Activated B cell treated with CpG ODN at 0.5 μM for 24 hours (primary cell): ENCODE measurements at regions not wholly inside any gene's neighbourhood (a gene's known extent, or its start where the extent isn't known, plus 50 kb on each side); places are given as distances from the start of the nearest gene placed in this dataset.

Experiments
- ATAC-seq: fragments of 200-7000 bp; cut with Tn5 transposase; one replicate; pipeline ENCODE4 v1.10.0; 2021; ENCODE audit warnings: low read depth, mild to moderate bottlenecking, moderate library complexity
- CTCF ChIA-PET: fragments of 350-600 bp; sonication (Branson Sonifier 250); formaldehyde crosslinking; loops from one replicate; lab custom pipeline; 2021; ENCODE audit warnings: antibody characterized with exemption; lab: Charles Lee
- POLR2A ChIA-PET: fragments of 350-600 bp; sonication (Branson Sonifier 250); formaldehyde crosslinking; loops from one replicate; lab custom pipeline; 2021; ENCODE audit warnings: antibody characterized with exemption; lab: Charles Lee
- DNase-seq: peaks from one replicate; pipeline ENCODE4 v3.0.0; 2022
- H3K27ac Mint-ChIP-seq: one replicate; pipeline ENCODE4 v1.8.0; 2020; ENCODE audit warnings: mixed read lengths
- H3K27me3 Mint-ChIP-seq: one replicate; pipeline ENCODE4 v1.8.0; 2021; ENCODE audit warnings: mixed read lengths
- H3K36me3 Mint-ChIP-seq: one replicate; pipeline ENCODE4 v1.8.0; 2021; ENCODE audit warnings: low read depth, mixed read lengths
- H3K4me1 Mint-ChIP-seq: one replicate; pipeline ENCODE4 v1.8.0; 2021; ENCODE audit warnings: mixed read lengths
- H3K4me3 Mint-ChIP-seq: one replicate; pipeline ENCODE4 v1.8.0; 2020; ENCODE audit warnings: mild to moderate bottlenecking, mixed read lengths
- H3K9me3 Mint-ChIP-seq: one replicate; pipeline ENCODE4 v1.8.0; 2020; ENCODE audit warnings: mixed read lengths
- intact Hi-C: fragments of 100-400 bp; cut with micrococcal nuclease; formaldehyde crosslinking; loops from one replicate; pipeline ENCODE4 v1.15.1; 2024
- TF ChIP-seq, protein P1 (sequence below): fragments of 200-600 bp; IDR thresholded peaks from one replicate; pipeline ENCODE4 v1.8.0; 2022; ENCODE audit warnings: antibody characterized with exemption, mild to moderate bottlenecking

- DNase-seq (no peak), ATAC-seq (no peak)
- no peaks in the 10 kb centered on the region for H3K27me3 Mint-ChIP-seq
- H3K9me3 Mint-ChIP-seq, result peaks cover 6% of the 10 kb centered on the region
- intact Hi-C loops, result no loop called here
- POLR2A ChIA-PET, result no interaction called here
- CTCF ChIA-PET, result no interaction called here
- no peaks in the 10 kb centered on the region for H3K36me3 Mint-ChIP-seq
- H3K27ac Mint-ChIP-seq, result no peak overlapping the region
- H3K4me3 Mint-ChIP-seq, result no peak overlapping the region
- TF ChIP-seq, protein P1, sequence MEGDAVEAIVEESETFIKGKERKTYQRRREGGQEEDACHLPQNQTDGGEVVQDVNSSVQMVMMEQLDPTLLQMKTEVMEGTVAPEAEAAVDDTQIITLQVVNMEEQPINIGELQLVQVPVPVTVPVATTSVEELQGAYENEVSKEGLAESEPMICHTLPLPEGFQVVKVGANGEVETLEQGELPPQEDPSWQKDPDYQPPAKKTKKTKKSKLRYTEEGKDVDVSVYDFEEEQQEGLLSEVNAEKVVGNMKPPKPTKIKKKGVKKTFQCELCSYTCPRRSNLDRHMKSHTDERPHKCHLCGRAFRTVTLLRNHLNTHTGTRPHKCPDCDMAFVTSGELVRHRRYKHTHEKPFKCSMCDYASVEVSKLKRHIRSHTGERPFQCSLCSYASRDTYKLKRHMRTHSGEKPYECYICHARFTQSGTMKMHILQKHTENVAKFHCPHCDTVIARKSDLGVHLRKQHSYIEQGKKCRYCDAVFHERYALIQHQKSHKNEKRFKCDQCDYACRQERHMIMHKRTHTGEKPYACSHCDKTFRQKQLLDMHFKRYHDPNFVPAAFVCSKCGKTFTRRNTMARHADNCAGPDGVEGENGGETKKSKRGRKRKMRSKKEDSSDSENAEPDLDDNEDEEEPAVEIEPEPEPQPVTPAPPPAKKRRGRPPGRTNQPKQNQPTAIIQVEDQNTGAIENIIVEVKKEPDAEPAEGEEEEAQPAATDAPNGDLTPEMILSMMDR, result no peak
- no peaks in the 10 kb centered on the region for H3K4me1 Mint-ChIP-seq
These were observed 1476.9 kb downstream of the SI start for GRCh38 chr3:163601426-163601825.

- H3K4me3 Mint-ChIP-seq, result no peak overlapping the region
- no peaks in the 10 kb centered on the region for H3K4me1 Mint-ChIP-seq
- H3K27me3 Mint-ChIP-seq, result no peaks in the 10 kb centered on the region
- H3K27ac Mint-ChIP-seq, result no peak overlapping the region
- ChIA-PET CTCF (no interaction called here), POLR2A (no interaction called here)
- ATAC-seq (no peak), DNase-seq (no peak)
- TF ChIP-seq, protein P1, result no peak
- intact Hi-C loops, result no loop called here
- peaks cover 13% of the 10 kb centered on the region for H3K9me3 Mint-ChIP-seq
- H3K36me3 Mint-ChIP-seq, result no peaks in the 10 kb centered on the region
These were observed 1491.0 kb downstream of the SI start for GRCh38 chr3:163587342-163587741.

GRCh38 chr3:163582967-163583366, 1495.3 kb downstream of the SI start:
- Mint-ChIP-seq H3K4me1 (no peaks in the 10 kb centered on the region), H3K36me3 (no peaks in the 10 kb centered on the region), H3K27ac (no peak overlapping the region), H3K27me3 (no peaks in the 10 kb centered on the region), H3K4me3 (no peak overlapping the region), H3K9me3 (peaks cover 12% of the 10 kb centered on the region)
- no peak for ATAC-seq
- ChIA-PET POLR2A (no interaction called here), CTCF (no interaction called here)
- TF ChIP-seq, protein P1, result no peak
- no peak for DNase-seq
- intact Hi-C loops, result no loop called here

GRCh38 chr3:163577271-163577670, 1501.0 kb downstream of the SI start:
- intact Hi-C loops, result no loop called here
- TF ChIP-seq, protein P1, result no peak
- H3K27me3 Mint-ChIP-seq, result no peaks in the 10 kb centered on the region
- H3K36me3 Mint-ChIP-seq, result no peaks in the 10 kb centered on the region
- POLR2A ChIA-PET, result no interaction called here
- DNase-seq, result no peak
- CTCF ChIA-PET, result no interaction called here
- no peak for ATAC-seq
- H3K4me3 Mint-ChIP-seq, result no peak overlapping the region
- no peak overlapping the region for H3K27ac Mint-ChIP-seq
- peaks cover 5% of the 10 kb centered on the region for H3K9me3 Mint-ChIP-seq
- no peaks in the 10 kb centered on the region for H3K4me1 Mint-ChIP-seq

GRCh38 chr3:163576314-163576713, 1502.0 kb downstream of the SI start:
- TF ChIP-seq, protein P1, result no peak
- POLR2A ChIA-PET, result no interaction called here
- no peak for ATAC-seq

More at GRCh38 chr3:163576314-163576713, 1502.0 kb downstream of the SI start:
- H3K36me3 Mint-ChIP-seq, result no peaks in the 10 kb centered on the region
- no peaks in the 10 kb centered on the region for H3K4me1 Mint-ChIP-seq
- H3K9me3 Mint-ChIP-seq, result peaks cover 8% of the 10 kb centered on the region
- H3K27me3 Mint-ChIP-seq, result no peaks in the 10 kb centered on the region
- H3K27ac Mint-ChIP-seq, result no peak overlapping the region
- H3K4me3 Mint-ChIP-seq, result no peak overlapping the region
- CTCF ChIA-PET, result no interaction called here
- intact Hi-C loops, result no loop called here
- DNase-seq, result no peak
